Effector memory CD8-positive, alpha-beta T cell (primary cell): ENCODE measurements at regions not wholly inside any gene's neighbourhood (a gene's known extent, or its start where the extent isn't known, plus 50 kb on each side); places are given as distances from the start of the nearest gene placed in this dataset.
"Not testable (repeated sequence)": the region's sequence is repeated elsewhere in the genome, so short reads cannot be mapped to it uniquely, and the experiment has no call there.

Experiments
- ATAC-seq: fragments of 150-1000 bp; cut with Tn5 transposase; replicated peaks from 2 replicates; pipeline ENCODE4 v1.10.0; 2021; ENCODE audit warnings: mild to moderate bottlenecking, moderate library complexity
- DNase-seq, 3 experiments: peaks; one replicate each; pipeline ENCODE4 v3.0.0; 2021
- H3K27ac Mint-ChIP-seq, 2 donors: one replicate each; pipeline ENCODE4 v1.8.0; 2022; ENCODE audit warnings: mild to moderate bottlenecking in 2 of 2, mixed read lengths in 2 of 2, moderate library complexity in 2 of 2
- H3K27me3 Mint-ChIP-seq, 2 donors: one replicate each; pipeline ENCODE4 v1.8.0; 2022; ENCODE audit warnings: mixed read lengths in 2 of 2
- H3K36me3 Mint-ChIP-seq: one replicate; pipeline ENCODE4 v1.8.0; 2022; ENCODE audit warnings: mild to moderate bottlenecking, moderate library complexity, mixed read lengths; ENCODE audit not compliant: insufficient read depth
- H3K4me1 Mint-ChIP-seq, 2 donors: one replicate each; pipeline ENCODE4 v1.8.0; 2022; ENCODE audit warnings: low read depth in 2 of 2, mixed read lengths in 2 of 2
- H3K4me3 Mint-ChIP-seq, 2 donors: one replicate each; pipeline ENCODE4 v1.8.0; 2022; ENCODE audit warnings: mild to moderate bottlenecking in 2 of 2, mixed read lengths in 2 of 2, moderate library complexity in 2 of 2
- H3K9me3 Mint-ChIP-seq, 2 donors: one replicate each; pipeline ENCODE4 v1.8.0; 2022; ENCODE audit warnings: mixed read lengths in 2 of 2

GRCh38 chr12:86387591-86388145, 131.5 kb upstream of the MGAT4C start:
- Mint-ChIP-seq H3K36me3 (no peaks in the 10 kb centered on the region), H3K9me3 (peaks cover 7 to 10% of the 10 kb centered on the region in 2 donors), H3K4me3 (no peak overlapping the region), H3K27ac (no peak overlapping the region), H3K27me3 (no peaks in the 10 kb centered on the region), H3K4me1 (no peaks in the 10 kb centered on the region)
- DNase-seq = no peak
- ATAC-seq = no peak

GRCh38 chr12:86383759-86384158, 127.6 kb upstream of the MGAT4C start:
- H3K9me3 Mint-ChIP-seq = peaks cover 10 to 17% of the 10 kb centered on the region in 2 donors
- not testable (repeated sequence) for ATAC-seq, H3K27me3 Mint-ChIP-seq, H3K27ac Mint-ChIP-seq, H3K4me1 Mint-ChIP-seq, DNase-seq, H3K36me3 Mint-ChIP-seq, H3K4me3 Mint-ChIP-seq

GRCh38 chr12:86379337-86379736, 123.1 kb upstream of the MGAT4C start:
- Mint-ChIP-seq H3K27ac (no peak overlapping the region), H3K4me1 (no peaks in the 10 kb centered on the region), H3K36me3 (no peaks in the 10 kb centered on the region), H3K27me3 (no peaks in the 10 kb centered on the region), H3K9me3 (peaks cover 10 to 24% of the 10 kb centered on the region in 2 donors), H3K4me3 (no peak overlapping the region)
- DNase-seq = no peak
- no peak for ATAC-seq

GRCh38 chr12:86376052-86376451, 119.9 kb upstream of the MGAT4C start:
- DNase-seq = no peak
- Mint-ChIP-seq H3K9me3 (peaks cover 3 to 7% of the 10 kb centered on the region in 2 donors), H3K4me3 (no peak overlapping the region), H3K4me1 (no peaks in the 10 kb centered on the region), H3K27me3 (no peaks in the 10 kb centered on the region), H3K27ac (no peak overlapping the region), H3K36me3 (no peaks in the 10 kb centered on the region)
- no peak for ATAC-seq

- no peaks in the 10 kb centered on the region for H3K27me3 Mint-ChIP-seq
- no peaks in the 10 kb centered on the region for H3K4me1 Mint-ChIP-seq
- peaks cover 3 to 7% of the 10 kb centered on the region in 2 donors for H3K9me3 Mint-ChIP-seq
- no peak overlapping the region for H3K4me3 Mint-ChIP-seq
- DNase-seq (no peak), ATAC-seq (no peak)
- no peaks in the 10 kb centered on the region for H3K36me3 Mint-ChIP-seq
- H3K27ac Mint-ChIP-seq = no peak overlapping the region
These were observed 117.6 kb upstream of the MGAT4C start for GRCh38 chr12:86373813-86374212.

- no peaks in the 10 kb centered on the region for H3K27me3 Mint-ChIP-seq
These were observed 110.9 kb upstream of the MGAT4C start for GRCh38 chr12:86367137-86367536.

GRCh38 chr12:86349196-86349595, 93.0 kb upstream of the MGAT4C start:
- Mint-ChIP-seq H3K27ac (no peak overlapping the region), H3K4me3 (no peak overlapping the region), H3K27me3 (no peaks in the 10 kb centered on the region), H3K9me3 (peaks cover 4 to 18% of the 10 kb centered on the region in 2 donors), H3K36me3 (no peaks in the 10 kb centered on the region), H3K4me1 (no peaks in the 10 kb centered on the region)
- no peak for DNase-seq
- ATAC-seq = no peak

More at GRCh38 chr12:86367137-86367536, 110.9 kb upstream of the MGAT4C start:
- Mint-ChIP-seq H3K4me3 (no peak overlapping the region), H3K27ac (no peak overlapping the region), H3K9me3 (peaks cover 0 to 8% of the 10 kb centered on the region in 2 donors), H3K36me3 (no peaks in the 10 kb centered on the region), H3K4me1 (no peaks in the 10 kb centered on the region)
- ATAC-seq = no peak
- DNase-seq = no peak

- Mint-ChIP-seq H3K36me3 (no peaks in the 10 kb centered on the region), H3K4me3 (no peak overlapping the region), H3K27me3 (no peaks in the 10 kb centered on the region), H3K4me1 (no peaks in the 10 kb centered on the region), H3K9me3 (peaks cover 9 to 17% of the 10 kb centered on the region in 2 donors), H3K27ac (no peak overlapping the region)
- DNase-seq = no peak
- no peak for ATAC-seq
These were observed 77.8 kb upstream of the MGAT4C start for GRCh38 chr12:86333955-86334522.

GRCh38 chr12:86331457-86331856, 75.3 kb upstream of the MGAT4C start:
- Mint-ChIP-seq H3K36me3 (no peaks in the 10 kb centered on the region), H3K27ac (no peak overlapping the region), H3K9me3 (peaks cover 7 to 13% of the 10 kb centered on the region in 2 donors), H3K4me1 (no peaks in the 10 kb centered on the region), H3K27me3 (no peaks in the 10 kb centered on the region), H3K4me3 (no peak overlapping the region)
- ATAC-seq (no peak), DNase-seq (no peak)

GRCh38 chr12:86331012-86331411, 74.8 kb upstream of the MGAT4C start:
- Mint-ChIP-seq H3K27ac (no peak overlapping the region), H3K36me3 (no peaks in the 10 kb centered on the region), H3K4me3 (no peak overlapping the region), H3K27me3 (no peaks in the 10 kb centered on the region), H3K4me1 (no peaks in the 10 kb centered on the region), H3K9me3 (peaks cover 4 to 9% of the 10 kb centered on the region in 2 donors)
- no peak for DNase-seq
- ATAC-seq = no peak

- H3K27me3 Mint-ChIP-seq = no peaks in the 10 kb centered on the region
- no peak overlapping the region for H3K27ac Mint-ChIP-seq
- no peak overlapping the region for H3K4me3 Mint-ChIP-seq
- H3K4me1 Mint-ChIP-seq = no peaks in the 10 kb centered on the region
- H3K36me3 Mint-ChIP-seq = no peaks in the 10 kb centered on the region
- no peak for ATAC-seq
- H3K9me3 Mint-ChIP-seq = no peaks in the 10 kb centered on the region
- no peak for DNase-seq
These were observed 56.0 kb upstream of the MGAT4C start for GRCh38 chr12:86312232-86312631.
